Lung (tissue), 11 donors: ENCODE measurements at regions not wholly inside any gene's neighbourhood (a gene's known extent, or its start where the extent isn't known, plus 50 kb on each side); places are given as distances from the start of the nearest gene placed in this dataset.
"Not testable (repeated sequence)": the region's sequence is repeated elsewhere in the genome, so short reads cannot be mapped to it uniquely, and the experiment has no call there.

Source experiments
- ATAC-seq: fragments of 200-7000 bp; cut with Tn5 transposase; one replicate; pipeline ENCODE4 v1.9.1; 2020; ENCODE audit warnings: moderate number of reproducible peaks; ENCODE audit not compliant: insufficient read depth, low FRiP score
- DNase-seq, 3 donors: peaks; one replicate each; pipeline ENCODE4 v3.0.0-alpha.2; 2013 to 2017
- H3K27ac ChIP-seq, 2 donors: one replicate each; pipeline ENCODE4 v1.5.1; 2013; ENCODE audit warnings: mild to moderate bottlenecking in 2 of 2, moderate library complexity in 2 of 2, control low read depth in 1 of 2, inconsistent platforms in 1 of 2, low read depth in 1 of 2, low read length in 1 of 2
- H3K27me3 ChIP-seq, 3 donors: one replicate each; pipeline ENCODE4 v1.5.1; 2013; ENCODE audit warnings: low read length in 2 of 3; ENCODE audit not compliant: control insufficient read depth in 3 of 3, insufficient read depth in 3 of 3
- H3K36me3 ChIP-seq, 4 donors: one replicate each; pipeline ENCODE4 v1.5.1; 2013; ENCODE audit warnings: low read length in 4 of 4, mild to moderate bottlenecking in 1 of 4, moderate library complexity in 1 of 4; ENCODE audit not compliant: control insufficient read depth in 4 of 4, insufficient read depth in 4 of 4
- H3K4me1 ChIP-seq, 5 donors: one replicate each; pipeline ENCODE4 v1.5.1; 2013; ENCODE audit warnings: low read length in 5 of 5, mild to moderate bottlenecking in 2 of 5, moderate library complexity in 1 of 5; ENCODE audit not compliant: control insufficient read depth in 5 of 5, insufficient read depth in 5 of 5
- H3K4me3 ChIP-seq: one replicate; pipeline ENCODE4 v1.5.1; 2013; ENCODE audit warnings: mild to moderate bottlenecking, control low read depth, moderate library complexity
- H3K9ac ChIP-seq, 2 donors: one replicate each; pipeline ENCODE4 v1.5.1; 2013; ENCODE audit warnings: low read length in 2 of 2, control low read depth in 1 of 2; ENCODE audit not compliant: insufficient read depth in 1 of 2
- H3K9me3 ChIP-seq, 4 donors: one replicate each; pipeline ENCODE4 v1.5.1; 2013; ENCODE audit warnings: low read length in 3 of 4, mild to moderate bottlenecking in 1 of 4, moderate library complexity in 1 of 4; ENCODE audit not compliant: control insufficient read depth in 4 of 4, insufficient read depth in 3 of 4
- WGBS, 2 donors: extraction: QIAGEN DNeasy Blood & Tissue Kit; methylation state at CpG; one replicate each; pipeline ENCODE4 v1.1.7; 2013; 5-methylcytosine and 5-hydroxymethylcytosine counted together
- TF ChIP-seq, protein P1 (sequence below): IDR thresholded peaks from 2 replicates; pipeline ENCODE4 v1.5.1; 2012; ENCODE audit warnings: mild to moderate bottlenecking; ENCODE audit errors: control extremely low read depth, extremely low read depth
- donor health status: control.
- donor health status: control.
- donor health status: Bipolar disorder and iron deficiency.
- donor health status: healthy.
- donor health status: DM: yes; HTN: yes; CAD: no.

DNA sequence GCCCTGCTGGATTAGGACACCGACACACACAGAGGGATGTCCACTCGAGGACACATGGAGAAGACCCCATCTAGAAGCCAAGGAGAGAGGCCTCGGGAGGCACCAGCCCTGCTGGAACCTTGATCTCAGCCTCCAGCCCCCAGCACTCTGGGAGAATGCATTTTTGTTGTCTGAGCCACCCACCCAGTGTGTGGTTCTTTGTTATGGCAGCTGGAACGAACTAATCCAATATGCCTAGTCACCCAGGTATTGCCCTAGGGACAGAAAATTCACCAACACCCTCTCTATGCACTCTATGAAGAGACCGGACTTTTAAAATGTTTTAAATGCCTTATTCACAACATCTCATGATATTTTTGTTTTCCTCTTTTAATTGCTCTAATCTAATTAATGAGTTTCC is 117.4 kb downstream of the CRYAA start:
- peaks cover 0 to 5% (median 0%) of the 10 kb centered on the region in 4 donors for H3K9me3 ChIP-seq
- DNase-seq (no peak), ATAC-seq (no peak)
- TF ChIP-seq, protein P1, sequence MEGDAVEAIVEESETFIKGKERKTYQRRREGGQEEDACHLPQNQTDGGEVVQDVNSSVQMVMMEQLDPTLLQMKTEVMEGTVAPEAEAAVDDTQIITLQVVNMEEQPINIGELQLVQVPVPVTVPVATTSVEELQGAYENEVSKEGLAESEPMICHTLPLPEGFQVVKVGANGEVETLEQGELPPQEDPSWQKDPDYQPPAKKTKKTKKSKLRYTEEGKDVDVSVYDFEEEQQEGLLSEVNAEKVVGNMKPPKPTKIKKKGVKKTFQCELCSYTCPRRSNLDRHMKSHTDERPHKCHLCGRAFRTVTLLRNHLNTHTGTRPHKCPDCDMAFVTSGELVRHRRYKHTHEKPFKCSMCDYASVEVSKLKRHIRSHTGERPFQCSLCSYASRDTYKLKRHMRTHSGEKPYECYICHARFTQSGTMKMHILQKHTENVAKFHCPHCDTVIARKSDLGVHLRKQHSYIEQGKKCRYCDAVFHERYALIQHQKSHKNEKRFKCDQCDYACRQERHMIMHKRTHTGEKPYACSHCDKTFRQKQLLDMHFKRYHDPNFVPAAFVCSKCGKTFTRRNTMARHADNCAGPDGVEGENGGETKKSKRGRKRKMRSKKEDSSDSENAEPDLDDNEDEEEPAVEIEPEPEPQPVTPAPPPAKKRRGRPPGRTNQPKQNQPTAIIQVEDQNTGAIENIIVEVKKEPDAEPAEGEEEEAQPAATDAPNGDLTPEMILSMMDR, result no peak
- no peaks in the 10 kb centered on the region for H3K36me3 ChIP-seq
- H3K9ac ChIP-seq, result no peak overlapping the region
- H3K4me1 ChIP-seq, result peaks cover 0 to 17% (median 3%) of the 10 kb centered on the region in 5 donors
- 82 to 95% methylated on average over 5 of the region's 5 CpGs for WGBS, 2 donors
- no peaks in the 10 kb centered on the region for H3K27me3 ChIP-seq
- H3K27ac ChIP-seq, result no peak overlapping the region
- H3K4me3 ChIP-seq, result no peak overlapping the region

DNA sequence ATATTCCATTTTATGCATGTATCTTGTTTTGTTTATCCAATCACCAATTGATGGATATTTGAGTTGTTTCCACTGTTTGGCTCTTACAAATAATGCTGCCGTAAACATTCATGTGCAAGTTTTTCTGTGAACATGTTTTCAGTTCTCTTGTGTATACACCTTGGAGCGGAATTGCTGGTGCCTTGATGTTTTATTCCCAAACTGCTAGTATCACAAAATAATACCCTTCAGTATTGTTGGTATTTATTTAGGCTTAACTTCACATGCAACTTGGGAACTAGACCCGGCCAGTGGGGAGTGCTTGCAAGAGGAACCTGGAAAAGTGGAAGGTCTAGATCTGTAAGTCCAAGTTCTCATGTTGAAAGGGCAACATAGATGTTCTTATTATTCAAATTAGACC is 115.9 kb downstream of the CRYAA start:
- peaks cover 0 to 13% (median 3%) of the 10 kb centered on the region in 5 donors for H3K4me1 ChIP-seq
- H3K36me3 ChIP-seq, result no peaks in the 10 kb centered on the region
- DNase-seq (no peak), ATAC-seq (no peak)
- peaks cover 0 to 5% (median 0%) of the 10 kb centered on the region in 4 donors for H3K9me3 ChIP-seq
- WGBS, 2 donors, result 94 to 97% methylated on average over 3 of the region's 3 CpGs
- H3K27ac ChIP-seq, result no peak overlapping the region
- H3K9ac ChIP-seq, result no peak overlapping the region
- no peaks in the 10 kb centered on the region for H3K27me3 ChIP-seq
- H3K4me3 ChIP-seq, result no peak overlapping the region
- TF ChIP-seq, protein P1, result no peak

DNA sequence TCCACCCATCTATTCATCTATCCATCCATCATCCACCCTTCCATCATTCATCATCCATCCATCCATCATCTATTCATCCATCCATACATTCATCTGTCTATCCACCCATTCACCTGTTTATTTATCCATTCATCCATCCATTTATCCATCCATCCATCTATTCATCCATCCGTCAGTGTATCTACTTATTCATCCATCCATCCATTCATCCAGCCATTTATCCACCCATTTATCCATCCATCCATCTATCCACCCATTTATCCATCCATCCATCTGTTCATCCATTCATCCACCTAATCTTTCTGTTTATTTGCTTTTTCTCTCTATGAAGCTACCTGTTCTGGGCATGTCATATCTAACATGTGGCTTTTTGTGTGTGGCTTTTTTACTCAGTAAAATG is 115.4 kb downstream of the CRYAA start:
- ATAC-seq (no peak), DNase-seq (no peak)
- Histone ChIP-seq H3K4me3 (no peak overlapping the region), H3K27ac (no peak overlapping the region), H3K27me3 (no peaks in the 10 kb centered on the region), H3K9ac (no peak overlapping the region), H3K4me1 (peaks cover 0 to 13% (median 3%) of the 10 kb centered on the region in 5 donors), H3K36me3 (no peaks in the 10 kb centered on the region), H3K9me3 (peaks cover 0 to 2% (median 0%) of the 10 kb centered on the region in 4 donors)
- TF ChIP-seq, protein P1, result no peak
- WGBS, 2 donors, result 91 to 94% methylated on average over 1 of the region's 1 CpG

DNA sequence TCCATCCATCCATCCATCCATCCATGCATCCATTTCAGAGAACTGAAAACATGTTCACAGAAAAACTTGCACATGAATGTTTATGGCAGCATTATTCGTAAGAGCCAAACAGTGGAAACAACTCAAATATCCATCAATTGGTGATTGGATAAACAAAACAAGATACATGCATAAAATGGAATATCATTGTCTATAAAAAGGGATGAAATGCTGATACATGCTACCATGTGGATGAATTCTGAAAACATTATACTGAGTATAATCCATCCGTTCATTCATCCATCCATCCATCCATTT is 115.1 kb downstream of the CRYAA start:
- WGBS, 2 donors, result 96 to 98% methylated on average over 2 of the region's 2 CpGs
- not testable (repeated sequence) for H3K4me3 ChIP-seq, H3K9me3 ChIP-seq, DNase-seq, ATAC-seq, H3K27me3 ChIP-seq, H3K36me3 ChIP-seq, H3K9ac ChIP-seq, H3K27ac ChIP-seq
- peaks cover 0 to 16% (median 5%) of the 10 kb centered on the region in 5 donors for H3K4me1 ChIP-seq
